B cell (primary cell): ENCODE measurements at regions not wholly inside any gene's neighbourhood (a gene's known extent, or its start where the extent isn't known, plus 50 kb on each side); places are given as distances from the start of the nearest gene placed in this dataset.

ENCODE experiments used
- ATAC-seq: fragments of 200-7000 bp; cut with Tn5 transposase; one replicate; pipeline ENCODE4 v1.10.0; 2021; ENCODE audit warnings: low read depth, mild to moderate bottlenecking, moderate number of reproducible peaks, moderate library complexity
- CTCF ChIA-PET: fragments of 350-600 bp; sonication (Branson Sonifier 250); formaldehyde crosslinking; loops from one replicate; lab custom pipeline; 2021; ENCODE audit warnings: antibody characterized with exemption, inconsistent platforms; lab: Charles Lee
- POLR2A ChIA-PET: fragments of 350-600 bp; sonication (Branson Sonifier 250); formaldehyde crosslinking; loops from one replicate; lab custom pipeline; 2021; ENCODE audit warnings: antibody characterized with exemption; lab: Charles Lee
- DNase-seq: peaks from one replicate; pipeline ENCODE4 v3.0.0; 2013
- H2AFZ ChIP-seq: 2 replicates; pipeline ENCODE4 v1.6.1; 2012; ENCODE audit warnings: mild to moderate bottlenecking, low read depth, low read length; ENCODE audit not compliant: insufficient read depth, poor library complexity, severe bottlenecking
- H3K27ac ChIP-seq, 2 donors: 1 replicate in 1 of 2; 2 replicates in 1 of 2; pipeline ENCODE4 v1.5.1; 2012 to 2013; ENCODE audit warnings: low read length in 2 of 2, mild to moderate bottlenecking in 2 of 2, moderate library complexity in 1 of 2
- H3K27me3 ChIP-seq, 4 experiments: fragments of 200-600 bp in 1 of 4; sonication (generic) in 1 of 4; replicated peaks in 1 of 4; 1 replicate in 2 of 4; 2 replicates in 2 of 4; pipeline versions ENCODE4 v1.6.1 to v1.7.0; 2013 to 2016; ENCODE audit warnings: low read length in 3 of 4, mild to moderate bottlenecking in 2 of 4, mixed read lengths in 1 of 4, moderate library complexity in 1 of 4; ENCODE audit not compliant: insufficient read depth in 4 of 4, control insufficient read depth in 3 of 4; ENCODE audit errors: control extremely low read depth in 1 of 4
- H3K36me3 ChIP-seq, 2 experiments: replicated peaks in 1 of 2; 1 replicate in 1 of 2; 2 replicates in 1 of 2; pipeline versions ENCODE4 v1.6.1 to v1.7.1; 2013; ENCODE audit warnings: low read length in 1 of 2; ENCODE audit not compliant: insufficient read depth in 2 of 2, control insufficient read depth in 1 of 2; ENCODE audit errors: control extremely low read depth in 1 of 2, extremely low read depth in 1 of 2
- H3K4me1 ChIP-seq, 2 donors: fragments of 200-600 bp in 1 of 2; sonication (generic) in 1 of 2; 1 replicate in 1 of 2; 2 replicates in 1 of 2; pipeline versions ENCODE4 v1.5.1 to v1.6.1; 2013 to 2017; ENCODE audit warnings: low read length in 2 of 2; ENCODE audit not compliant: control insufficient read depth in 2 of 2, insufficient read depth in 2 of 2
- H3K4me2 ChIP-seq: replicated peaks from 2 replicates; pipeline ENCODE3; 2012; ENCODE audit warnings: mild to moderate bottlenecking, low read depth, low read length; ENCODE audit not compliant: poor library complexity, severe bottlenecking
- H3K4me3 ChIP-seq, 5 experiments: fragments of 200-600 bp in 1 of 5; sonication (generic) in 1 of 5; 1 replicate in 3 of 5; 2 replicates in 2 of 5; pipeline versions ENCODE4 v1.5.1 to v1.7.0; 2011 to 2016; ENCODE audit warnings: low read length in 4 of 5, mild to moderate bottlenecking in 4 of 5, low read depth in 2 of 5, control low read depth in 1 of 5, moderate library complexity in 1 of 5; ENCODE audit not compliant: insufficient read depth in 1 of 5; ENCODE audit errors: control extremely low read depth in 1 of 5, extremely low read depth in 1 of 5
- H3K79me2 ChIP-seq: fragments of 200-600 bp; sonication (generic); one replicate; pipeline ENCODE4 v1.6.0; 2016; ENCODE audit warnings: low read length; ENCODE audit not compliant: control insufficient read depth, insufficient read depth
- H3K9ac ChIP-seq: fragments of 200-600 bp; sonication (generic); 2 replicates; pipeline ENCODE4 v1.6.1; 2017; ENCODE audit warnings: mild to moderate bottlenecking, low read length, moderate library complexity
- H3K9me3 ChIP-seq, 3 donors: one replicate each; pipeline versions ENCODE4 v1.6.1 to v1.7.1; 2013; ENCODE audit warnings: low read length in 2 of 3; ENCODE audit not compliant: control insufficient read depth in 2 of 3, insufficient read depth in 1 of 3; ENCODE audit errors: control extremely low read depth in 1 of 3
- H4K20me1 ChIP-seq: 2 replicates; pipeline ENCODE4 v1.6.0; 2012; ENCODE audit warnings: mild to moderate bottlenecking, low read length; ENCODE audit not compliant: insufficient read depth, control insufficient read depth, poor library complexity, severe bottlenecking
- H3K27ac Mint-ChIP-seq: one replicate; pipeline ENCODE4 v1.8.0; 2021; ENCODE audit warnings: mixed read lengths
- H3K27me3 Mint-ChIP-seq: one replicate; pipeline ENCODE4 v1.8.0; 2021; ENCODE audit warnings: mixed read lengths
- H3K4me1 Mint-ChIP-seq: one replicate; pipeline ENCODE4 v1.8.0; 2021; ENCODE audit warnings: mixed read lengths
- H3K4me3 Mint-ChIP-seq: one replicate; pipeline ENCODE4 v1.8.0; 2021; ENCODE audit warnings: mixed read lengths
- H3K9me3 Mint-ChIP-seq: one replicate; pipeline ENCODE4 v1.8.0; 2022; ENCODE audit warnings: mixed read lengths; ENCODE audit not compliant: insufficient read depth
- CTCF ChIP-seq: fragments of 200-600 bp; IDR thresholded peaks from one replicate; pipeline ENCODE4 v1.8.0; 2022; ENCODE audit warnings: antibody characterized with exemption, mild to moderate bottlenecking
- EZH2 ChIP-seq: IDR thresholded peaks from 2 replicates; pipeline ENCODE4 v1.6.1; 2012; ENCODE audit warnings: borderline replicate concordance, low read depth, mild to moderate bottlenecking, moderate library complexity, low read length; ENCODE audit not compliant: insufficient read depth, poor library complexity, severe bottlenecking
- WGBS: methylation state at CpG from one replicate; pipeline ENCODE4 v1.1.5; 2013; ENCODE audit warnings: missing lambda C conversion rate; ENCODE audit not compliant: insufficient coverage; 5-methylcytosine and 5-hydroxymethylcytosine counted together
- intact Hi-C: fragments of 100-400 bp; cut with micrococcal nuclease; formaldehyde crosslinking; loops from one replicate; pipeline ENCODE4 v1.10.0; 2022

- CTCF ChIA-PET = no interaction called here
Measured at GRCh38 chr2:71903841-71904240, 243.8 kb downstream of the CYP26B1 start.

GRCh38 chr2:71901466-71901865 lies 246.2 kb downstream of the CYP26B1 start:
- Histone ChIP-seq H3K4me2 (no peak overlapping the region), H3K9ac (no peak overlapping the region), H2AFZ (no peak overlapping the region), H3K4me1 (no peaks in the 10 kb centered on the region), H3K27me3 (no peaks in the 10 kb centered on the region), H3K27ac (no peak overlapping the region), H3K9me3 (peaks cover 0 to 4% (median 0%) of the 10 kb centered on the region in 3 donors), H3K36me3 (no peaks in the 10 kb centered on the region), H3K4me3 (no peak overlapping the region), H3K79me2 (no peaks in the 10 kb centered on the region), H4K20me1 (no peaks in the 10 kb centered on the region)
- TF ChIP-seq EZH2 = no peak
- no peak for TF ChIP-seq CTCF
- intact Hi-C loops = no loop called here
- ChIA-PET CTCF (no interaction called here), POLR2A (no interaction called here)
- Mint-ChIP-seq H3K27me3 (peaks cover 16% of the 10 kb centered on the region), H3K27ac (no peak overlapping the region), H3K4me1 (no peaks in the 10 kb centered on the region), H3K4me3 (no peak overlapping the region), H3K9me3 (no peaks in the 10 kb centered on the region)
- DNase-seq (no peak), ATAC-seq (no peak)
- WGBS = 100% methylated on average over 1 of the region's 1 CpG

More at GRCh38 chr2:71903841-71904240, 243.8 kb downstream of the CYP26B1 start:
- Histone ChIP-seq H3K4me2 (no peak overlapping the region), H3K4me1 (no peaks in the 10 kb centered on the region), H3K27ac (no peak overlapping the region), H3K36me3 (no peaks in the 10 kb centered on the region), H3K4me3 (no peak overlapping the region), H3K9ac (no peak overlapping the region), H3K79me2 (no peaks in the 10 kb centered on the region), H4K20me1 (no peaks in the 10 kb centered on the region), H2AFZ (no peak overlapping the region), H3K9me3 (peaks cover 0 to 2% (median 0%) of the 10 kb centered on the region in 3 donors), H3K27me3 (peaks cover 0 to 5% (median 0%) of the 10 kb centered on the region in 4 experiments)
- no CpG with 5 or more reads among the region's 1 CpG for WGBS
- ATAC-seq (no peak), DNase-seq (no peak)
- intact Hi-C loops = no loop called here
- Mint-ChIP-seq H3K27ac (no peak overlapping the region), H3K27me3 (peaks cover 21% of the 10 kb centered on the region), H3K4me3 (no peak overlapping the region), H3K9me3 (no peaks in the 10 kb centered on the region), H3K4me1 (no peaks in the 10 kb centered on the region)
- TF ChIP-seq EZH2 = no peak
- POLR2A ChIA-PET = no interaction called here
